Naive thymus-derived CD4-positive, alpha-beta T cell (primary cell): ENCODE measurements at regions not wholly inside any gene's neighbourhood (a gene's known extent, or its start where the extent isn't known, plus 50 kb on each side); places are given as distances from the start of the nearest gene placed in this dataset.
"Not testable (repeated sequence)": the region's sequence is repeated elsewhere in the genome, so short reads cannot be mapped to it uniquely, and the experiment has no call there.

Source experiments
- ATAC-seq: fragments of 150-1000 bp; cut with Tn5 transposase; 2 replicates; pipeline ENCODE4 v1.10.0; 2021; ENCODE audit warnings: mild to moderate bottlenecking, moderate library complexity
- CTCF ChIA-PET: fragments of 350-600 bp; sonication (Branson Sonifier 250); formaldehyde crosslinking; loops from one replicate; lab custom pipeline; 2021; ENCODE audit warnings: antibody characterized with exemption; lab: Charles Lee
- POLR2A ChIA-PET: fragments of 350-600 bp; sonication (Branson Sonifier 250); formaldehyde crosslinking; loops from one replicate; lab custom pipeline; 2021; ENCODE audit warnings: antibody characterized with exemption, inconsistent platforms; lab: Charles Lee
- DNase-seq, 9 donors: peaks; one replicate each; pipeline versions ENCODE4 v3.0.0 to v3.0.0-alpha.2; 2020 to 2022; ENCODE audit warnings: mixed read lengths in 1 of 9
- H3K27ac ChIP-seq: one replicate; pipeline ENCODE4 v1.7.0; 2013; ENCODE audit warnings: mild to moderate bottlenecking, low read depth, low read length, moderate library complexity
- H3K27me3 ChIP-seq, 2 donors: one replicate each; pipeline ENCODE4 v1.7.0; 2013; ENCODE audit warnings: low read length in 2 of 2, mild to moderate bottlenecking in 2 of 2, moderate library complexity in 2 of 2; ENCODE audit not compliant: control insufficient read depth in 2 of 2, insufficient read depth in 2 of 2
- H3K36me3 ChIP-seq, 3 experiments: 1 replicate in 2 of 3; 2 replicates in 1 of 3; pipeline ENCODE4 v1.7.0; 2013; ENCODE audit warnings: low read length in 3 of 3, mild to moderate bottlenecking in 3 of 3, moderate library complexity in 1 of 3; ENCODE audit not compliant: insufficient read depth in 3 of 3, control insufficient read depth in 2 of 3
- H3K4me1 ChIP-seq, 2 donors: one replicate each; pipeline ENCODE4 v1.7.0; 2013; ENCODE audit warnings: low read length in 2 of 2, mild to moderate bottlenecking in 2 of 2, moderate library complexity in 1 of 2; ENCODE audit not compliant: control insufficient read depth in 2 of 2, insufficient read depth in 2 of 2
- H3K4me3 ChIP-seq: 2 replicates; pipeline ENCODE4 v1.7.0; 2013; ENCODE audit warnings: mild to moderate bottlenecking, low read length
- H3K9me3 ChIP-seq, 3 experiments: 1 replicate in 2 of 3; 2 replicates in 1 of 3; pipeline ENCODE4 v1.7.0; 2013; ENCODE audit warnings: low read length in 3 of 3; ENCODE audit not compliant: control insufficient read depth in 2 of 3
- H3K27ac Mint-ChIP-seq, 9 donors: one replicate each; pipeline ENCODE4 v1.8.0; 2020 to 2022; ENCODE audit warnings: mixed read lengths in 9 of 9, mild to moderate bottlenecking in 8 of 9, moderate library complexity in 5 of 9, inconsistent platforms in 2 of 9
- H3K27me3 Mint-ChIP-seq, 5 donors: one replicate each; pipeline ENCODE4 v1.8.0; 2021 to 2022; ENCODE audit warnings: mixed read lengths in 5 of 5, mild to moderate bottlenecking in 1 of 5
- H3K36me3 Mint-ChIP-seq, 5 donors: one replicate each; pipeline ENCODE4 v1.8.0; 2020 to 2022; ENCODE audit warnings: mixed read lengths in 5 of 5, mild to moderate bottlenecking in 3 of 5, inconsistent platforms in 1 of 5
- H3K4me1 Mint-ChIP-seq, 7 donors: one replicate each; pipeline ENCODE4 v1.8.0; 2020 to 2022; ENCODE audit warnings: mixed read lengths in 7 of 7, mild to moderate bottlenecking in 3 of 7, inconsistent platforms in 1 of 7
- H3K4me3 Mint-ChIP-seq, 10 donors: one replicate each; pipeline ENCODE4 v1.8.0; 2020 to 2022; ENCODE audit warnings: mild to moderate bottlenecking in 10 of 10, mixed read lengths in 10 of 10, moderate library complexity in 6 of 10, inconsistent platforms in 2 of 10
- H3K9me3 Mint-ChIP-seq, 11 donors: one replicate each; pipeline ENCODE4 v1.8.0; 2020 to 2022; ENCODE audit warnings: mixed read lengths in 11 of 11, mild to moderate bottlenecking in 4 of 11, inconsistent platforms in 1 of 11, moderate library complexity in 1 of 11
- intact Hi-C, 2 donors: fragments of 100-400 bp; cut with micrococcal nuclease; formaldehyde crosslinking; loops; one replicate each; pipeline ENCODE4 v1.15.1; 2023

DNA sequence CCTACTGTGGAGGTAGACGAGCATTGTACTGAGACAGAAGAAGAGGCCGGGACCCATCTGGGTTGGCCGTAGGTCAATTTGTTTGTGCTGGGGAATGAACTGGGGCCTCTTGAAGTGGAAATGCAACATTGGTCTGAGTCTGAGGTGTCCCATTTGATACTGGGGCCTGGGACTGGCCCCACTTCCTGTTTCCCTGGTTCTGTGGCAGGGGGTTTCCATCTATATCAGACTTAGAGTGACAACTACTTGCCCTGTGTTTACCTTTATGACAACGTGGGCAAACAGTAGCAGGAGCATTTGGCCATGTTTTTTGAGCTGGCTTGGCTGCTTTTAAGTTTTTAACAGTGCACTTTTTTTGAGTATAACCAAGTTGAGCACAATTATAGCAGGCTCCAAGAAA lies 146.1 kb upstream of the NLGN4Y start:
- intact Hi-C loops = no loop called here
- H3K4me3 ChIP-seq = no peak overlapping the region
- POLR2A ChIA-PET = no interaction called here
- ATAC-seq = no peak
- H3K4me1 Mint-ChIP-seq = no peaks in the 10 kb centered on the region
- H3K9me3 Mint-ChIP-seq = peaks cover 0 to 7% (median 0%) of the 10 kb centered on the region in 11 donors
- peak overlapping the region in 1 of 9 donors; percentile 33 for H3K27ac Mint-ChIP-seq
- no peak overlapping the region for H3K4me3 Mint-ChIP-seq
- DNase-seq = no peak
- no peaks in the 10 kb centered on the region for H3K4me1 ChIP-seq
- no peak overlapping the region for H3K27ac ChIP-seq
- no peaks in the 10 kb centered on the region for H3K27me3 ChIP-seq
- H3K36me3 Mint-ChIP-seq = no peaks in the 10 kb centered on the region
- H3K36me3 ChIP-seq = no peaks in the 10 kb centered on the region
- CTCF ChIA-PET = interaction anchor here (0.7 kb wide), 1 partner anchor 210 kb away, joined by 3 read pairs; no protein-coding TSS in a partner anchor
- H3K9me3 ChIP-seq = no peaks in the 10 kb centered on the region
- H3K27me3 Mint-ChIP-seq = peaks cover 0 to 5% (median 4%) of the 10 kb centered on the region in 5 donors

GRCh38 chrY:14410549-14411030 lies 113.7 kb upstream of the NLGN4Y start:
- H3K36me3 ChIP-seq, H3K27me3 Mint-ChIP-seq, H3K27ac ChIP-seq, H3K9me3 ChIP-seq, H3K4me3 Mint-ChIP-seq, H3K36me3 Mint-ChIP-seq, CTCF ChIA-PET, H3K4me3 ChIP-seq, DNase-seq, H3K9me3 Mint-ChIP-seq, H3K27ac Mint-ChIP-seq, H3K27me3 ChIP-seq, H3K4me1 ChIP-seq, ATAC-seq, H3K4me1 Mint-ChIP-seq, intact Hi-C loops, POLR2A ChIA-PET: not testable (repeated sequence)

DNA sequence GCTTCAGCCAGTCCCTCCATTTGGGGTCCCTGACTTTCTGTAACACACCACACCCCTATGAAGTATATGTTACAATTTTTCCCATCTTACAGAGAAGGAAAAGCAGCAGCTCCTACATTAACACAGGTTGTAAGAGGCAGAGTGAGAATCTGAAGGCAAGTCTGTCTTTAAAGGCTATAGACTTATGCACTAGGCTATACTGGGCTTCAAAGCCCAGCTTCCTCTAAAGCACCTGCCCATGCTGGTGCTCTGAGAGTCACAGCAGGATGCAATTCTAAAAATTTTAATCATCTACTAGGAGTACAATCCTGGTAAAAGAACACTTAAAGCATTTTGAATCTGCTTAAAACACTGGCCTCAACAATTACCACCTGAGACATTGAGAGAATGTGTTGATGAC lies 113.0 kb upstream of the NLGN4Y start:
- Histone ChIP-seq H3K9me3 (no peaks in the 10 kb centered on the region), H3K4me1 (no peaks in the 10 kb centered on the region), H3K27ac (no peak overlapping the region), H3K36me3 (no peaks in the 10 kb centered on the region), H3K27me3 (peaks cover 0 to 2% of the 10 kb centered on the region in 2 donors), H3K4me3 (no peak overlapping the region)
- no peak for DNase-seq
- Mint-ChIP-seq H3K9me3 (no peaks in the 10 kb centered on the region), H3K36me3 (no peaks in the 10 kb centered on the region), H3K27me3 (peaks cover 0 to 5% (median 0%) of the 10 kb centered on the region in 5 donors), H3K27ac (no peak overlapping the region), H3K4me3 (no peak overlapping the region), H3K4me1 (no peaks in the 10 kb centered on the region)
- CTCF ChIA-PET = no interaction called here
- intact Hi-C loops = no loop called here
- no peak for ATAC-seq
- POLR2A ChIA-PET = no interaction called here

DNA sequence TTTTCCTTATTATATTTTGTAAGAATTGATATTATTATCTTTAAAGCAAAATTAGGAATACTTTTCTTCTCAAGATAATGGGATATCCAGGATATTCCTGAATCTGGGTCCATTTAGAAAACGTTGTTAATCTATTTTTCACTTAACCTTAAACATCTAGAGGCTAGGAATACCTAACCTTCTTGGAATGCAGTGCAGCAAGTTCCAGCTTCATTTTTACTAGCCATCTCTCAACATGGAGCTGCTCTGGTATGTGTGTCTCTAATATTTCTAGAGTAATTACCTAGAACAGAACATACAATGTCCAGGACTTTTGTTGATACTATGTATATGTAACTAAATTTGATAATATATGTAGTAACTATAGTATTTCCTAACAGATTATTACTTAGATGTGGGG lies 87.8 kb upstream of the NLGN4Y start:
- no peaks in the 10 kb centered on the region for H3K27me3 Mint-ChIP-seq
- H3K36me3 Mint-ChIP-seq = no peaks in the 10 kb centered on the region
- CTCF ChIA-PET = no interaction called here

GRCh38 chrY:14437626-14438025 lies 86.7 kb upstream of the NLGN4Y start:
- H3K27me3 Mint-ChIP-seq = no peaks in the 10 kb centered on the region
- POLR2A ChIA-PET = interaction anchor here (0.7 kb wide), 1 partner anchor 702 kb away, joined by 3 read pairs; no protein-coding TSS in a partner anchor
- H3K36me3 Mint-ChIP-seq = no peaks in the 10 kb centered on the region
- no peak for DNase-seq
- intact Hi-C loops = no loop called here
- H3K9me3 Mint-ChIP-seq = peaks cover 0 to 2% (median 0%) of the 10 kb centered on the region in 11 donors
- ATAC-seq = no peak
- no peaks in the 10 kb centered on the region for H3K9me3 ChIP-seq
- no peak overlapping the region for H3K27ac Mint-ChIP-seq
- no peak overlapping the region for H3K4me3 ChIP-seq
- H3K4me1 Mint-ChIP-seq = no peaks in the 10 kb centered on the region
- no peak overlapping the region for H3K4me3 Mint-ChIP-seq
- H3K27me3 ChIP-seq = no peaks in the 10 kb centered on the region
- no peaks in the 10 kb centered on the region for H3K4me1 ChIP-seq
- H3K36me3 ChIP-seq = no peaks in the 10 kb centered on the region
- H3K27ac ChIP-seq = no peak overlapping the region
- CTCF ChIA-PET = no interaction called here

More for the DNA sequence above, 87.8 kb upstream of the NLGN4Y start:
- ATAC-seq = no peak
- H3K27ac Mint-ChIP-seq = no peak overlapping the region
- Histone ChIP-seq H3K36me3 (no peaks in the 10 kb centered on the region), H3K4me1 (no peaks in the 10 kb centered on the region), H3K4me3 (no peak overlapping the region), H3K9me3 (no peaks in the 10 kb centered on the region), H3K27me3 (no peaks in the 10 kb centered on the region), H3K27ac (no peak overlapping the region)
- no peaks in the 10 kb centered on the region for H3K4me1 Mint-ChIP-seq
- POLR2A ChIA-PET = no interaction called here
- DNase-seq = no peak
- no peak overlapping the region for H3K4me3 Mint-ChIP-seq
- intact Hi-C loops = no loop called here
- H3K9me3 Mint-ChIP-seq = peaks cover 0 to 2% (median 0%) of the 10 kb centered on the region in 11 donors

GRCh38 chrY:14438395-14438794 lies 85.9 kb upstream of the NLGN4Y start:
- peaks cover 0 to 2% (median 0%) of the 10 kb centered on the region in 11 donors for H3K9me3 Mint-ChIP-seq
- DNase-seq = no peak
- H3K36me3 Mint-ChIP-seq = no peaks in the 10 kb centered on the region
- Histone ChIP-seq H3K36me3 (no peaks in the 10 kb centered on the region), H3K9me3 (no peaks in the 10 kb centered on the region), H3K4me3 (no peak overlapping the region), H3K4me1 (no peaks in the 10 kb centered on the region), H3K27me3 (no peaks in the 10 kb centered on the region), H3K27ac (no peak overlapping the region)
- no peaks in the 10 kb centered on the region for H3K4me1 Mint-ChIP-seq
- no peak overlapping the region for H3K27ac Mint-ChIP-seq
- CTCF ChIA-PET = no interaction called here
- no peak overlapping the region for H3K4me3 Mint-ChIP-seq
- POLR2A ChIA-PET = no interaction called here
- intact Hi-C loops = no loop called here
- no peaks in the 10 kb centered on the region for H3K27me3 Mint-ChIP-seq
- ATAC-seq = no peak

DNA sequence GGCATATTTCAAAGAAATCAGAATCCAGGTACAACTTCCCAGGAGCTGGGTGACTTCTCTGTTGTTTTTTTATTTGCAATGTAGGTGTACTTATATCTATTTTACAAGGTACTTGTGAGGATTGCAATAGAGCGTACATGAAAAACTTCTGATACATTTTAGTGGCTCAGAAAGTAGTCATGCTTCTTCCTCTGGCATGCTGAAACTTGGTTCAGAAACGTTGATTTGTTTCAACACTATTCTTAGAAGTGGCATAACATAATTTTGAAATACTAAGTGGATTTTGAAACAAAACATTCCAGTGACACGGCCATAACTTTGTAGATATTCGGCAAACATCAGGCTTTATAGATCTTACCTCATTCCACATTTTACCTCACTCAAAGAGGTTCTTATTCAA lies 79.8 kb upstream of the NLGN4Y start:
- Histone ChIP-seq H3K27me3 (no peaks in the 10 kb centered on the region), H3K4me1 (no peaks in the 10 kb centered on the region), H3K27ac (no peak overlapping the region), H3K36me3 (no peaks in the 10 kb centered on the region), H3K4me3 (no peak overlapping the region), H3K9me3 (no peaks in the 10 kb centered on the region)
- Mint-ChIP-seq H3K4me1 (no peaks in the 10 kb centered on the region), H3K4me3 (no peak overlapping the region), H3K27ac (no peak overlapping the region), H3K36me3 (no peaks in the 10 kb centered on the region), H3K9me3 (no peaks in the 10 kb centered on the region), H3K27me3 (no peaks in the 10 kb centered on the region)
- intact Hi-C loops = no loop called here
- ChIA-PET POLR2A (no interaction called here), CTCF (no interaction called here)
- DNase-seq = no peak
- ATAC-seq = no peak
